ENCODE measurements at regions not wholly inside any gene's neighbourhood (a gene's known extent, or its start where the extent isn't known, plus 50 kb on each side); places are given as distances from the start of the nearest gene placed in this dataset.

GRCh38 chr2:43100362-43100882 is 126.0 kb downstream of the ZFP36L2 start:
- peak overlapping the region; percentile 65 for H3K4me3 Mint-ChIP-seq (ENCODE audit: low read depth, unreplicated experiment)
- TF ChIP-seq CTCF (IDR thresholded peaks at IDR 0.05; ENCODE audit: unreplicated experiment): no peak
- peaks cover 3% of the 10 kb centered on the region for H3K9me3 Mint-ChIP-seq (ENCODE audit: low read depth, unreplicated experiment)
- BruUV-seq (replicated peaks): no TSS peak
- no peaks in the 10 kb centered on the region for H3K4me1 Mint-ChIP-seq (ENCODE audit: low read depth, unreplicated experiment)
- DNase-seq: no peak
- intact Hi-C loops (cut with micrococcal nuclease; ENCODE audit: unreplicated experiment): no loop called here
- CTCF ChIA-PET: no interaction called here
- H3K27me3 Mint-ChIP-seq (ENCODE audit: unreplicated experiment): no peaks in the 10 kb centered on the region
- no peaks in the 10 kb centered on the region for H3K36me3 Mint-ChIP-seq (ENCODE audit: insufficient read depth, unreplicated experiment)
- no peak overlapping the region for H3K27ac Mint-ChIP-seq (ENCODE audit: unreplicated experiment)

- no TSS peak for BruUV-seq (replicated peaks)
- intact Hi-C loops (cut with micrococcal nuclease; ENCODE audit: unreplicated experiment): no loop called here
Observed at GRCh38 chr2:43099797-43100196, 126.6 kb downstream of the ZFP36L2 start.

DNA sequence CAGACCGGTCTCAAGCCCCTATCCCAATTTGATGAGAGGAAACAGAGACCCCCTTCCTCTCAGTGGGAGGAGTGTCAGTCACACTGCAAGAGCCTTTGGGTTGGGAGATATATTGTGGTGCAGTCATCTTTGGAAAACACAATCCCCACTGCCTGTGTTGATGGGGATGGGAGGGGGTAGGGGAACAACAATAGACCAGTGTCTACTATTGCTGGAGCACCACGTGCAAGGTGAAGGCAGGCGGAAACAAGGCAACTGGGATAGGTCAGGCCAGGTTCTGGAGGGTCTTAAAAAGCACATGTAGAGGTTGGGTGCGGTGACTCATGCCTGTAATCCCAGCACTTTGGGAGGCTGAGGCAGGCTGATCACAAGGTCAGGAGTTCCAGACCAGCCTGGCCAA is 127.9 kb downstream of the ZFP36L2 start:
- no TSS peak for BruUV-seq (replicated peaks)
- no peak for TF ChIP-seq CTCF (IDR thresholded peaks at IDR 0.05; ENCODE audit: unreplicated experiment)
- Mint-ChIP-seq H3K27ac (ENCODE audit: unreplicated experiment) (no peak overlapping the region), H3K9me3 (ENCODE audit: low read depth, unreplicated experiment) (no peaks in the 10 kb centered on the region), H3K36me3 (ENCODE audit: insufficient read depth, unreplicated experiment) (no peaks in the 10 kb centered on the region), H3K27me3 (ENCODE audit: unreplicated experiment) (no peaks in the 10 kb centered on the region), H3K4me3 (ENCODE audit: low read depth, unreplicated experiment) (no peak overlapping the region), H3K4me1 (ENCODE audit: low read depth, unreplicated experiment) (no peaks in the 10 kb centered on the region)
- no peak for DNase-seq
- CTCF ChIA-PET: no interaction called here
- intact Hi-C loops (cut with micrococcal nuclease; ENCODE audit: unreplicated experiment): no loop called here

More at GRCh38 chr2:43099797-43100196, 126.6 kb downstream of the ZFP36L2 start:
- no peak for TF ChIP-seq CTCF (IDR thresholded peaks at IDR 0.05; ENCODE audit: unreplicated experiment)
- Mint-ChIP-seq H3K27me3 (ENCODE audit: unreplicated experiment) (no peaks in the 10 kb centered on the region), H3K4me3 (ENCODE audit: low read depth, unreplicated experiment) (peak overlapping the region; percentile 65), H3K27ac (ENCODE audit: unreplicated experiment) (no peak overlapping the region), H3K4me1 (ENCODE audit: low read depth, unreplicated experiment) (no peaks in the 10 kb centered on the region), H3K9me3 (ENCODE audit: low read depth, unreplicated experiment) (peaks cover 3% of the 10 kb centered on the region), H3K36me3 (ENCODE audit: insufficient read depth, unreplicated experiment) (no peaks in the 10 kb centered on the region)
- CTCF ChIA-PET: no interaction called here
- DNase-seq: no peak

GRCh38 chr2:43097644-43098408 is 128.6 kb downstream of the ZFP36L2 start:
- Mint-ChIP-seq H3K27me3 (ENCODE audit: unreplicated experiment) (no peaks in the 10 kb centered on the region), H3K4me3 (ENCODE audit: low read depth, unreplicated experiment) (no peak overlapping the region), H3K36me3 (ENCODE audit: insufficient read depth, unreplicated experiment) (no peaks in the 10 kb centered on the region), H3K4me1 (ENCODE audit: low read depth, unreplicated experiment) (no peaks in the 10 kb centered on the region), H3K27ac (ENCODE audit: unreplicated experiment) (no peak overlapping the region), H3K9me3 (ENCODE audit: low read depth, unreplicated experiment) (no peaks in the 10 kb centered on the region)
- no TSS peak for BruUV-seq (replicated peaks)
- CTCF ChIA-PET: interaction anchor here (0.6 kb wide), 1 partner anchor 604 kb away, joined by 5 read pairs; no protein-coding TSS in a partner anchor
- DNase-seq: no peak
- intact Hi-C loops (cut with micrococcal nuclease; ENCODE audit: unreplicated experiment): no loop called here
- no peak for TF ChIP-seq CTCF (IDR thresholded peaks at IDR 0.05; ENCODE audit: unreplicated experiment)

Measured in Calu3 (cell line).